RWPE2 (cell line): ENCODE measurements at regions not wholly inside any gene's neighbourhood (a gene's known extent, or its start where the extent isn't known, plus 50 kb on each side); places are given as distances from the start of the nearest gene placed in this dataset.

Source experiments
- ATAC-seq: fragments of 200-7000 bp; cut with Tn5 transposase; 3 replicates; pipeline ENCODE4 v1.9.1; 2021; ENCODE audit warnings: low read depth
- DNase-seq: peaks from one replicate; pipeline ENCODE4 v3.0.0-alpha.2; 2020; ENCODE audit warnings: low spot score
- H3K27ac ChIP-seq: fragments of 450-650 bp; 2 replicates; pipeline ENCODE4 v1.5.1; 2017; ENCODE audit warnings: mild to moderate bottlenecking; ENCODE audit not compliant: poor library complexity, severe bottlenecking
- H3K27me3 ChIP-seq: fragments of 250-450 bp; sonication (Bioruptor Pico); 2 replicates; pipeline ENCODE4 v1.5.1; 2021; ENCODE audit warnings: mild to moderate bottlenecking, moderate library complexity; ENCODE audit not compliant: insufficient read depth, poor library complexity, severe bottlenecking
- H3K36me3 ChIP-seq: fragments of 250-450 bp; sonication (Bioruptor Pico); 2 replicates; pipeline ENCODE4 v1.5.1; 2020; ENCODE audit warnings: low read depth, mild to moderate bottlenecking, moderate library complexity
- H3K4me1 ChIP-seq: fragments of 250-450 bp; sonication (Bioruptor Pico); 2 replicates; pipeline ENCODE4 v1.5.1; 2021; ENCODE audit warnings: mild to moderate bottlenecking, moderate library complexity; ENCODE audit not compliant: insufficient read depth, poor library complexity, severe bottlenecking
- H3K4me3 ChIP-seq: fragments of 250-450 bp; sonication (Bioruptor Pico); 2 replicates; pipeline ENCODE4 v1.5.1; 2021; ENCODE audit warnings: mild to moderate bottlenecking, moderate library complexity; ENCODE audit not compliant: severe bottlenecking
- H3K9me3 ChIP-seq: fragments of 250-450 bp; sonication (Bioruptor Pico); 2 replicates; pipeline ENCODE4 v1.5.1; 2021; ENCODE audit warnings: mild to moderate bottlenecking, moderate library complexity; ENCODE audit not compliant: severe bottlenecking
- CTCF ChIP-seq: fragments of 450-650 bp; IDR thresholded peaks from one replicate; pipeline ENCODE4 v1.5.1; 2017; ENCODE audit warnings: mild to moderate bottlenecking, moderate library complexity; ENCODE audit not compliant: poor library complexity, severe bottlenecking

DNA sequence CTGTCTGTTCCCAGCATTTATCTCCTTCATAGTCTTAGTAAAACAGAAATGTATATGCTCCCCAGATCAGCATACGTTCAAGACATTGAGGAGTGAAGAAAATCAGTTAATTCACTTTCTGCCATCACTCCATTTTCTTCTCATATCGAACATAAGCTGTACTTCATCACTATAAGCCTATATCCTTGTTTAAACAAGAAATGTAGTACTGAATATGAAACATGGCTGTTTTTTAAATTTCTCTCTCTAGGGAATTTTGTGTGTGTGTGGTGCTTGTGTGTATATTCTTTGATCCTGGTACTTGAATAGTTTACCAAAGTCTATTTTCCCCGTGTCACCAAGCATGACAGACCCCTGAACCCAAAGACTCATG, 107.1 kb downstream of the HFE start:
- no peaks in the 10 kb centered on the region for H3K27me3 ChIP-seq
- no peaks in the 10 kb centered on the region for H3K36me3 ChIP-seq
- no peak for DNase-seq
- H3K4me1 ChIP-seq = peaks cover 8% of the 10 kb centered on the region
- H3K4me3 ChIP-seq = no peak overlapping the region
- peak overlapping the region; percentile 93 for H3K27ac ChIP-seq
- no peak for ATAC-seq
- no peaks in the 10 kb centered on the region for H3K9me3 ChIP-seq
- no peak for TF ChIP-seq CTCF

DNA sequence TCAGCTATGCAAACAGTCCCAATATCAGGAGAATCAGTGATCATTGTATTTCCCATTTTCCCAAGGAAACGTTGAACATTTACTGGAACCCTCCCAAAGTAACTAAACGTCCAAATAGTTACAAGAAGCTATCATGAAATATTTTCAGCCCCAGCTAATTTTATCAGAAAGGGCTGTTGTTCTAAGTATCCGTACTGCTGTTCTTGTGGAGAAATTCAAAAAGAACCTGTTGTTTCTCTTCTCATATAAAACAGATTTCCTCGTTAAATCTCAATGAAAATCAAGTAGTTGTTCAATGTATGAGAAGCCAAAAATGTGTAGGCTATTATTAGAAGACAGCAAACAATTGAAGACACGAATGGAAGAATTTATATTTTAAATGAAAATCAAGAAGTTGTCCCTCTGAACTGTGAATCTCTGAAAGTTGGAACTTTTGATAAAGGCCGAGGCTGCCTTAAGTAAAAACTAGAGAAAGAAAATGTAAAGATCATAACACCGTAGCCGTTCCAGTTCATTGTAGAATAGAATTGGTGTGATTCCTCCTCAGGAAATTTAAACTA, 107.7 kb downstream of the HFE start:
- H3K9me3 ChIP-seq = no peaks in the 10 kb centered on the region
- no peaks in the 10 kb centered on the region for H3K36me3 ChIP-seq
- H3K27ac ChIP-seq = peak overlapping the region; percentile 93
- peaks cover 8% of the 10 kb centered on the region for H3K4me1 ChIP-seq
- H3K27me3 ChIP-seq = no peaks in the 10 kb centered on the region
- DNase-seq (no peak), ATAC-seq (no peak)
- TF ChIP-seq CTCF = no peak
- H3K4me3 ChIP-seq = peak overlapping the region; percentile 70

DNA sequence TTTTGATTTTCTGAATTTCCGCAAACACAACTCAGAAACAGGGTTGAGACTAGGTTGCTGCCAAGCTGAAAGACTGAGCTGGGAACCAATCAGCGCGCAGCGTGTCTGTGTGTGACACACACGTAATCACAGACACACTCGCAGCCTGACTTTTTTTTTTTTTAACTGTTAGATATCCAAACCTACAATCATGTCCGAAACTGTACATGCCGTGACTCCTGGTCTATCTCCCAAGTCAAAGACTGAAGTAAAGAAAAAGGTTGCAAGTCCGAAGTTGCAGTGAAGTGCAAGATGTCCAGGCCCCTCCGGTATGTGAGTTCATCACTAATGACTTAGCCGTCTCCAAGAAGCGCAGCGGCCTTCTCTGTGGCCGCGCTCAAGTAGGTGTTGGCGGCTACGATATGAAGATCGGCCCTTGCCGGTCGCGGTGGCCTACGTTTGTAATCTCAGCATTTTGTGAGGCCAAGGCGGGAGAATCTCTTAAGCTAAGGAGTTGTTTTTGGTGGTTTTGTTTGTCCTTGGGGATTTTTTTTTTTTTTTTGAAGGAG, 108.2 kb downstream of the HFE start:
- peak overlapping the region; percentile 70 for H3K4me3 ChIP-seq
- no peak for TF ChIP-seq CTCF
- H3K4me1 ChIP-seq = peaks cover 10% of the 10 kb centered on the region
- H3K27me3 ChIP-seq = no peaks in the 10 kb centered on the region
- ATAC-seq = peak; percentile 40
- DNase-seq = peak; percentile 88
- no peaks in the 10 kb centered on the region for H3K36me3 ChIP-seq
- no peaks in the 10 kb centered on the region for H3K9me3 ChIP-seq
- H3K27ac ChIP-seq = peak overlapping the region; percentile 93

DNA sequence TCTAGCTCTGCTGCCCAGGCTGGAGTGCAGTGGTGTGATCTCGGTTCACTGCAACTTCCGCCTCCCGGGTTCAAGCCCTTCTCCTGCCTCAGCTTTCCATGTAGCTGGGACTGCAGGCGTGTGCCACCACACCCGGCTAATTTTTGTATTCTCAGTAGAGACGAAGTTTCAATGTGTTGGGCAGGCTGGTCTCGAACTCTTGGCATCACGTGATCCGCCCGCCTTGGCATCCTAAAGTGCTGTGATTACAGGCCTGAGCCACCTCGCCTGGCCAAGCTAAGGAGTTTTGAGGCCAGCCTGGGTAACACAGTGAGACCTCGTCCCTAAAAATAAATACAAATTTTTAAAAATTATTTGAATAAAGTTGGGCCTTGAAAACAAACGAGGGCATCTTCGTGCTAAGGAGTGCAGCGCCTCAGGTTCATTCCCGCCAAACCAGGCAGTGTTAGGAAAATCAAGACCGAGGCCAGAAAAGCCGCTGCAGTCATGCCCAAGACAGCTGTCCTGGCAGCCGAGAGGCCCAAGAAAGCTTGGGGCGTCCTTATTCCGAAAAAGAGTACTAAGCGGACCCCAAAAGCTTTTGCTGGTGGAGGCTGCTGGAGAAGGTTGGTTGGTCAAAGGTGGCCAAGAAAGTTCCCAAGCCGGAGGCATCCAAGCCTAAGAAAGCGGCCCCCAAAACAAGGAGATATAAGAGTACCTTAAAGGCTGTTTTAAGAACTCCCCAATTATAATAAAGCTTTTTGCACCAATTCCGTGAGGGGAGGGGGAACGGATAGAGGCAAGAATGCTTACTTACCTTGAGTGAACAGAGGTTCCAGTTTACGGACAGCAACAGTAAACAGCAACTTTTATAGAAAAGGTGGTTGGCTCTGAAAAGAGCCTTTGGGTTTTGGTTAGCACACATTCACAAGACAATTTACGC, 109.0 kb downstream of the HFE start:
- H3K27ac ChIP-seq = peak overlapping the region; percentile 93
- no peaks in the 10 kb centered on the region for H3K27me3 ChIP-seq
- peaks cover 11% of the 10 kb centered on the region for H3K4me1 ChIP-seq
- DNase-seq (no peak), ATAC-seq (peak; percentile 1; the same call in 1 of the 3 replicates)
- peak overlapping the region; percentile 70 for H3K4me3 ChIP-seq
- no peaks in the 10 kb centered on the region for H3K36me3 ChIP-seq
- no peaks in the 10 kb centered on the region for H3K9me3 ChIP-seq
- TF ChIP-seq CTCF = no peak
